ENCODE measurements at regions not wholly inside any gene's neighbourhood (a gene's known extent, or its start where the extent isn't known, plus 50 kb on each side); places are given as distances from the start of the nearest gene placed in this dataset.

DNA sequence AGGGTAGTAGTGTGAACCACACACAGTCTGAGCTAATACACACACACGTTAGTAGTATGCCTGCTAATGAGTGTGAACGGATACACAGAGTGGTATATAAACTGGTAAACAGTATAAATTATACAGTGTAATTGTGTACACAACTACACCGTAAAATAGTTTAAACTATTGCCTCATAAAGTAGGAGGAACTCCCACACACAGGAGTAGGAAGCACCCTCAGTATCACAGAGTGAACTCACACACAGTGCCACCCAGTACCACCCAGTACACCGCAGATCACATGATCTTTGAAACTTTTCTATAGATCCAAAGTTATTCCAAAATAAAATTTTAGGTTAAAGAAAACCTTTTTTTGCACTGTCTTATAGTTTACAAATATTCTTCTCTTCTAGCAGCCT is 275.1 kb downstream of the ADGRA3 start:
- ATAC-seq = no peak

DNA sequence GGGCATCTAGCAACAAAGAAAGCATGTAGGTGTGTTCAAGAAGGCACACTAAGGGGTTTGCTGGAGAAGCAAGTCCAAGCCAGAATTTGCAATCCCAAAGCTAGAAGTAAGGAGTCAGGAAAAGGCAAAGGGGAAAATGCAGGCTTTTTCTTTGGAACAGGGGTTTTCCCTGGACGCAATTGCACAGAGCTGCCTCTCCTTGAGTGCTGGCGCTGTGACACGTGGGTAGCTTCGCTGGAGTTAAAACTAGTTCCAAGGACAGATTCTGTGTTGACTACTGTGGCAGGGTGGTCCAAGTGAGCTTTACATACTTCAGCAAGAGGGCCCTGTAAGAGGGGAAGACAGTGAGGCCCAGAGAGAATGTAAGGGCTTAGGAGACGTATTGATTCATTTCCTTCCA is 277.1 kb downstream of the ADGRA3 start:
- ATAC-seq = peak; percentile 66
- TF ChIP-seq BACH2 (CRISPR knock-in tag; IDR thresholded peaks at IDR 0.05; ENCODE audit: borderline replicate concordance) (no peak), ZFP30 (CRISPR knock-in tag; IDR thresholded peaks at IDR 0.05) (no peak), SNAI2 (CRISPR knock-in tag; IDR thresholded peaks at IDR 0.05) (no peak), ISL1 (CRISPR knock-in tag; IDR thresholded peaks at IDR 0.05) (no peak), ZC3H10 (CRISPR knock-in tag; IDR thresholded peaks at IDR 0.05) (no peak)
- TF ChIP-seq, protein P1, sequence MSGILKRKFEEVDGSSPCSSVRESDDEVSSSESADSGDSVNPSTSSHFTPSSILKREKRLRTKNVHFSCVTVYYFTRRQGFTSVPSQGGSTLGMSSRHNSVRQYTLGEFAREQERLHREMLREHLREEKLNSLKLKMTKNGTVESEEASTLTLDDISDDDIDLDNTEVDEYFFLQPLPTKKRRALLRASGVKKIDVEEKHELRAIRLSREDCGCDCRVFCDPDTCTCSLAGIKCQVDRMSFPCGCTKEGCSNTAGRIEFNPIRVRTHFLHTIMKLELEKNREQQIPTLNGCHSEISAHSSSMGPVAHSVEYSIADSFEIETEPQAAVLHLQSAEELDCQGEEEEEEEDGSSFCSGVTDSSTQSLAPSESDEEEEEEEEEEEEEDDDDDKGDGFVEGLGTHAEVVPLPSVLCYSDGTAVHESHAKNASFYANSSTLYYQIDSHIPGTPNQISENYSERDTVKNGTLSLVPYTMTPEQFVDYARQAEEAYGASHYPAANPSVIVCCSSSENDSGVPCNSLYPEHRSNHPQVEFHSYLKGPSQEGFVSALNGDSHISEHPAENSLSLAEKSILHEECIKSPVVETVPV (CRISPR knock-in tag; IDR thresholded peaks at IDR 0.05) = no peak

More for the DNA sequence above, 275.1 kb downstream of the ADGRA3 start:
- TF ChIP-seq, protein P2, sequence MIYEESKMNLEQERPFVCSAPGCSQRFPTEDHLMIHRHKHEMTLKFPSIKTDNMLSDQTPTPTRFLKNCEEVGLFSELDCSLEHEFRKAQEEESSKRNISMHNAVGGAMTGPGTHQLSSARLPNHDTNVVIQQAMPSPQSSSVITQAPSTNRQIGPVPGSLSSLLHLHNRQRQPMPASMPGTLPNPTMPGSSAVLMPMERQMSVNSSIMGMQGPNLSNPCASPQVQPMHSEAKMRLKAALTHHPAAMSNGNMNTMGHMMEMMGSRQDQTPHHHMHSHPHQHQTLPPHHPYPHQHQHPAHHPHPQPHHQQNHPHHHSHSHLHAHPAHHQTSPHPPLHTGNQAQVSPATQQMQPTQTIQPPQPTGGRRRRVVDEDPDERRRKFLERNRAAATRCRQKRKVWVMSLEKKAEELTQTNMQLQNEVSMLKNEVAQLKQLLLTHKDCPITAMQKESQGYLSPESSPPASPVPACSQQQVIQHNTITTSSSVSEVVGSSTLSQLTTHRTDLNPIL (CRISPR knock-in tag; IDR thresholded peaks at IDR 0.05; ENCODE audit: low read depth) = no peak
- no peak for TF ChIP-seq OSR1 (CRISPR knock-in tag; IDR thresholded peaks at IDR 0.05)
- no peak for TF ChIP-seq ZFP3 (CRISPR knock-in tag; IDR thresholded peaks at IDR 0.05)
- no peak for TF ChIP-seq BACH2 (CRISPR knock-in tag; IDR thresholded peaks at IDR 0.05; ENCODE audit: borderline replicate concordance)
- TF ChIP-seq CSDC2 (CRISPR knock-in tag; IDR thresholded peaks at IDR 0.05) = no peak
- TF ChIP-seq RARB (CRISPR knock-in tag; IDR thresholded peaks at IDR 0.05) = no peak
- TF ChIP-seq SNAI2 (CRISPR knock-in tag; IDR thresholded peaks at IDR 0.05) = no peak
- no peak for TF ChIP-seq ESRRG (CRISPR knock-in tag; IDR thresholded peaks at IDR 0.05)
- TF ChIP-seq PPARA (CRISPR knock-in tag; IDR thresholded peaks at IDR 0.05; ENCODE audit: borderline replicate concordance) = no peak
- TF ChIP-seq, protein P3, sequence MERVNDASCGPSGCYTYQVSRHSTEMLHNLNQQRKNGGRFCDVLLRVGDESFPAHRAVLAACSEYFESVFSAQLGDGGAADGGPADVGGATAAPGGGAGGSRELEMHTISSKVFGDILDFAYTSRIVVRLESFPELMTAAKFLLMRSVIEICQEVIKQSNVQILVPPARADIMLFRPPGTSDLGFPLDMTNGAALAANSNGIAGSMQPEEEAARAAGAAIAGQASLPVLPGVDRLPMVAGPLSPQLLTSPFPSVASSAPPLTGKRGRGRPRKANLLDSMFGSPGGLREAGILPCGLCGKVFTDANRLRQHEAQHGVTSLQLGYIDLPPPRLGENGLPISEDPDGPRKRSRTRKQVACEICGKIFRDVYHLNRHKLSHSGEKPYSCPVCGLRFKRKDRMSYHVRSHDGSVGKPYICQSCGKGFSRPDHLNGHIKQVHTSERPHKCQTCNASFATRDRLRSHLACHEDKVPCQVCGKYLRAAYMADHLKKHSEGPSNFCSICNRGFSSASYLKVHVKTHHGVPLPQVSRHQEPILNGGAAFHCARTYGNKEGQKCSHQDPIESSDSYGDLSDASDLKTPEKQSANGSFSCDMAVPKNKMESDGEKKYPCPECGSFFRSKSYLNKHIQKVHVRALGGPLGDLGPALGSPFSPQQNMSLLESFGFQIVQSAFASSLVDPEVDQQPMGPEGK (CRISPR knock-in tag; IDR thresholded peaks at IDR 0.05; ENCODE audit: borderline replicate concordance) = no peak
- TF ChIP-seq ZNF70 (CRISPR knock-in tag; IDR thresholded peaks at IDR 0.05) = no peak
- TF ChIP-seq, protein P4, sequence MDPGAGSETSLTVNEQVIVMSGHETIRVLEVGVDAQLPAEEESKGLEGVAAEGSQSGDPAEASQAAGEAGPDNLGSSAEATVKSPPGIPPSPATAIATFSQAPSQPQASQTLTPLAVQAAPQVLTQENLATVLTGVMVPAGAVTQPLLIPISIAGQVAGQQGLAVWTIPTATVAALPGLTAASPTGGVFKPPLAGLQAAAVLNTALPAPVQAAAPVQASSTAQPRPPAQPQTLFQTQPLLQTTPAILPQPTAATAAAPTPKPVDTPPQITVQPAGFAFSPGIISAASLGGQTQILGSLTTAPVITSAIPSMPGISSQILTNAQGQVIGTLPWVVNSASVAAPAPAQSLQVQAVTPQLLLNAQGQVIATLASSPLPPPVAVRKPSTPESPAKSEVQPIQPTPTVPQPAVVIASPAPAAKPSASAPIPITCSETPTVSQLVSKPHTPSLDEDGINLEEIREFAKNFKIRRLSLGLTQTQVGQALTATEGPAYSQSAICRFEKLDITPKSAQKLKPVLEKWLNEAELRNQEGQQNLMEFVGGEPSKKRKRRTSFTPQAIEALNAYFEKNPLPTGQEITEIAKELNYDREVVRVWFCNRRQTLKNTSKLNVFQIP (CRISPR knock-in tag; IDR thresholded peaks at IDR 0.05; ENCODE audit: borderline replicate concordance, low read depth) = no peak

DNA sequence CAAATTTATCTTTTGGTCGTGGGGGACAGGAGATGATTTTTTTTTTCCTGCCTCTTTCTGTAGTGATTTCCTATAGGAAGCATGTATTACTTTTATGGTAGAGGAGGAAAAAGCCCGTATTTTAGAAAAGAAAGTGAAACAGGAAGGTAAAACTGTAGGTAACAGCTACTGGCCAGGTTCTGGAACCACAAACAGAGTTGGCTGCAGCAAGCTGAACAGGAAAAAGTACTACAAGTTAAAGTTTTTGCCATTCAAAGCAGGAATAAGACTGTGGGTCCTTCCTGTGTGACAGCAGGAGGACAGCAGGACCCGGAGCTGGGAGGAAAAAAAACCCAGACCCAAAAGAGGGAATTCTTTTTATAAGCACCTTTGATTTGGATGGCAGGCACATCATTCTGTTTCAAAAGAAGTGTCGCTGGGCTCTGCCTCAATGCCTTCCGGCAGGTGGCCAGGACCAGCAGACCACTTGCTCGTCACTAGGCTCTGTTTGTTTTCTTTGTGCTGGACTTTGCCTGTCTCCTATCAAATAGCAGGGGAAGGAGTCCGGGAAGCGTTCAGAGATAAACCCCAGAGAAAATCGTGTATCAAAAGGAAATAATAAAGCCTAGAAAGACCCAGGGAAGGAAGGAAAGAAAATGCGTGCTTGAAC is 277.9 kb downstream of the ADGRA3 start:
- TF ChIP-seq ZFP3 (CRISPR knock-in tag; IDR thresholded peaks at IDR 0.05) = no peak
- ATAC-seq = peak; percentile 63

DNA sequence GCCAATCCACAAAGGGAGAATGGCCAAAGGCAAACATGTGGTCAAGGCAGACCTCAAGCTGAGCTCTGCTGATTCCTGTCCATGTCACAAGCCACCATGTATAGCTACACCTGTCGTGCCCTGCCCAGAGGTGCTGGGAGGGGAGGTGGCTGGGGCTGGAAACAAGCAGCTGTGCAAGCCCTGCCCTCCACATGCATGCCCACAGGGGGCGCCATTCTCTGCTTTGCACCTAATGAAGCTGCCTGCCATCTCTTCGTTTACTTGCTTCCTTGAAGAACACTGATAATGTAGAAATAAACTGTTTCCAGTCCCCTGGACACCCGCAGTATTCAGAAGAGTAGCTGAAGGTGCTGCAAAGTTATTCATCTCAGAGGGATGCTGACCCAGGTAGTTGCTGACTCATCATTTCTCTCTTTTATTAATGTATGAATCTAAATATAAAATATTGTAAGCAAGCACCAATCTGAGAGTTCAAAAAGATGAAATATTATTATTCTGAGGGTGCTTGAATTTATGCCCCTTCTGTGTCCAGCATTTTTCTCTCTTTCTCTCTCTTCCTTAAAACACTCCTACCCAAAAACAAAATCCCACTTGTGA is 278.6 kb downstream of the ADGRA3 start:
- ATAC-seq = peak; percentile 85
- TF ChIP-seq, protein P5, sequence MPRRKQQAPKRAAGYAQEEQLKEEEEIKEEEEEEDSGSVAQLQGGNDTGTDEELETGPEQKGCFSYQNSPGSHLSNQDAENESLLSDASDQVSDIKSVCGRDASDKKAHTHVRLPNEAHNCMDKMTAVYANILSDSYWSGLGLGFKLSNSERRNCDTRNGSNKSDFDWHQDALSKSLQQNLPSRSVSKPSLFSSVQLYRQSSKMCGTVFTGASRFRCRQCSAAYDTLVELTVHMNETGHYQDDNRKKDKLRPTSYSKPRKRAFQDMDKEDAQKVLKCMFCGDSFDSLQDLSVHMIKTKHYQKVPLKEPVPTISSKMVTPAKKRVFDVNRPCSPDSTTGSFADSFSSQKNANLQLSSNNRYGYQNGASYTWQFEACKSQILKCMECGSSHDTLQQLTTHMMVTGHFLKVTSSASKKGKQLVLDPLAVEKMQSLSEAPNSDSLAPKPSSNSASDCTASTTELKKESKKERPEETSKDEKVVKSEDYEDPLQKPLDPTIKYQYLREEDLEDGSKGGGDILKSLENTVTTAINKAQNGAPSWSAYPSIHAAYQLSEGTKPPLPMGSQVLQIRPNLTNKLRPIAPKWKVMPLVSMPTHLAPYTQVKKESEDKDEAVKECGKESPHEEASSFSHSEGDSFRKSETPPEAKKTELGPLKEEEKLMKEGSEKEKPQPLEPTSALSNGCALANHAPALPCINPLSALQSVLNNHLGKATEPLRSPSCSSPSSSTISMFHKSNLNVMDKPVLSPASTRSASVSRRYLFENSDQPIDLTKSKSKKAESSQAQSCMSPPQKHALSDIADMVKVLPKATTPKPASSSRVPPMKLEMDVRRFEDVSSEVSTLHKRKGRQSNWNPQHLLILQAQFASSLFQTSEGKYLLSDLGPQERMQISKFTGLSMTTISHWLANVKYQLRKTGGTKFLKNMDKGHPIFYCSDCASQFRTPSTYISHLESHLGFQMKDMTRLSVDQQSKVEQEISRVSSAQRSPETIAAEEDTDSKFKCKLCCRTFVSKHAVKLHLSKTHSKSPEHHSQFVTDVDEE (CRISPR knock-in tag; IDR thresholded peaks at IDR 0.05) = no peak
- TF ChIP-seq, protein P2 (CRISPR knock-in tag; IDR thresholded peaks at IDR 0.05; ENCODE audit: low read depth) = no peak
- TF ChIP-seq CSDC2 (CRISPR knock-in tag; IDR thresholded peaks at IDR 0.05) (no peak), RARB (CRISPR knock-in tag; IDR thresholded peaks at IDR 0.05) (no peak), ZNF8 (CRISPR knock-in tag; IDR thresholded peaks at IDR 0.05) (no peak)
- TF ChIP-seq, protein P1 (CRISPR knock-in tag; IDR thresholded peaks at IDR 0.05) = no peak
